ENCODE measurements at regions not wholly inside any gene's neighbourhood (a gene's known extent, or its start where the extent isn't known, plus 50 kb on each side); places are given as distances from the start of the nearest gene placed in this dataset.

- no peak for TF ChIP-seq CTCF (conservative IDR thresholded peaks at IDR 0.05; ENCODE audit: low read depth, low read length)
- no peak overlapping the region for H3K4me3 ChIP-seq (ENCODE audit: low read depth, low read length)
- DNase-seq (ENCODE audit: low read depth) = no peak
Observed at GRCh38 chr13:104832231-104832630, 1703.2 kb downstream of the EFNB2 start.

- no peak for DNase-seq (ENCODE audit: low read depth)
- no peak overlapping the region for H3K4me3 ChIP-seq (ENCODE audit: low read depth, low read length)
- no peak for TF ChIP-seq CTCF (conservative IDR thresholded peaks at IDR 0.05; ENCODE audit: low read depth, low read length)
Observed at GRCh38 chr13:104831831-104832230, 1703.6 kb downstream of the EFNB2 start.

DNA sequence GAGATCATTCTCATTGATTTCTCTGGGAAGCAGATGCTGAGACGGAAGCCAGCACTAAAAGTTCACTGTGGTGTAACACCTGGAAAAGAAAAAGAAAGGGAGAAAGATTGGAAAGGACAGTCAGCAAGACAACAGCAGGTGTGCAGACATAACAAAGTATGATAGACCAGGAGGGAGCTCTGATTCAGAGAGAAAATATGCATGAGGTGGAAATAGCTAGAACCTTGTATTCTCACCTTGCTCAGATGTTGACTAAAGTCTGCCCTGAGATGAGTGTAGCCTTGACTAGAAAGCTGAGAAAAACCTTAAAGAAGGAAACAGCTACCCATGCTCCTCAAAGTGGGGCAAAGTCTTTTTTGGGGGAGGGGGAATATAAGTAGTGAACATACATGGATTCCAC is 1711.8 kb downstream of the EFNB2 start:
- no peak overlapping the region for H3K4me3 ChIP-seq (ENCODE audit: low read depth, low read length)
- no peak for TF ChIP-seq CTCF (conservative IDR thresholded peaks at IDR 0.05; ENCODE audit: low read depth, low read length)
- no peak for DNase-seq (ENCODE audit: low read depth)

- no peak for TF ChIP-seq CTCF (conservative IDR thresholded peaks at IDR 0.05; ENCODE audit: low read depth, low read length)
- DNase-seq (ENCODE audit: low read depth) = no peak
- H3K4me3 ChIP-seq (ENCODE audit: low read depth, low read length) = no peak overlapping the region
Observed at GRCh38 chr13:104823071-104823470, 1712.4 kb downstream of the EFNB2 start.

DNA sequence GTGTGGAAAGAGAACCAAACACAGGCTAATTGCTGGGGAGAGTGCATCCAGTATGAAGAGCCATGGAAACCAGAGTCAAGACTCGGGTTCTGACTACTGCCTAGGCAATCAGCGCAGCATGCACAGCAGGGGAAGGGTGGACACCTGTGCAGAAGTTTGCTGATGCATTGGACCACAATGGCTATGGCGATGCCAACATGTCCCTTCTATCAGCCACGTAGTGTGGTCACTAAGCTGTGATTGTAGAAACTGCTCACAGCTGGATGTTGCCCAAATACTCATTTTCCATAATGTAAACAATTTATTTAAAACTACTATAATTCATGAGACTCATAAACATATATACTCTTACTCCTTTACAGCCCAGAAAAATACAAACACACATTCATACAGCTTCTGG is 1718.2 kb downstream of the EFNB2 start:
- no peak for TF ChIP-seq CTCF (conservative IDR thresholded peaks at IDR 0.05; ENCODE audit: low read depth, low read length)
- DNase-seq (ENCODE audit: low read depth) = no peak

GRCh38 chr13:104816726-104817125 is 1718.7 kb downstream of the EFNB2 start:
- no peak for TF ChIP-seq CTCF (conservative IDR thresholded peaks at IDR 0.05; ENCODE audit: low read depth, low read length)
- DNase-seq (ENCODE audit: low read depth) = no peak

More for the DNA sequence above, 1718.2 kb downstream of the EFNB2 start:
- no peak overlapping the region for H3K4me3 ChIP-seq (ENCODE audit: low read depth, low read length)

GRCh38 chr13:104810242-104810641 is 1725.2 kb downstream of the EFNB2 start:
- no peak for DNase-seq (ENCODE audit: low read depth)
- no peak overlapping the region for H3K4me3 ChIP-seq (ENCODE audit: low read depth, low read length)
- TF ChIP-seq CTCF (conservative IDR thresholded peaks at IDR 0.05; ENCODE audit: low read depth, low read length) = no peak

More at GRCh38 chr13:104816726-104817125, 1718.7 kb downstream of the EFNB2 start:
- H3K4me3 ChIP-seq (ENCODE audit: low read depth, low read length) = no peak overlapping the region
